ENCODE measurements at regions not wholly inside any gene's neighbourhood (a gene's known extent, or its start where the extent isn't known, plus 50 kb on each side); places are given as distances from the start of the nearest gene placed in this dataset.

GRCh38 chr1:55473661-55474060 is 258.5 kb upstream of the USP24 start:
- TF ChIP-seq EZH2 (IDR thresholded peaks at IDR 0.05; ENCODE audit: insufficient read depth, poor library complexity, severe bottlenecking) (no peak), EZH2phosphoT487 (IDR thresholded peaks at IDR 0.05; ENCODE audit: insufficient read depth, low read depth) (no peak)
